A673 (cell line): ENCODE measurements at regions not wholly inside any gene's neighbourhood (a gene's known extent, or its start where the extent isn't known, plus 50 kb on each side); places are given as distances from the start of the nearest gene placed in this dataset.
"Not testable (repeated sequence)": the region's sequence is repeated elsewhere in the genome, so short reads cannot be mapped to it uniquely, and the experiment has no call there.

ENCODE experiments used
- BruUV-seq: library from RNA; stranded (reverse); fragments of 400-500 nt; replicated peaks from 2 replicates; lab custom pipeline; 2021; lab: Mats Ljungman, UMichigan
- CTCF ChIA-PET: fragments of 300-600 bp; sonication (Branson Sonifier 250); formaldehyde crosslinking; loops from one replicate; lab custom pipeline; 2022; ENCODE audit warnings: antibody characterized with exemption; lab: Charles Lee
- POLR2A ChIA-PET: fragments of 300-600 bp; sonication (Branson Sonifier 250); formaldehyde crosslinking; loops from one replicate; lab custom pipeline; 2022; ENCODE audit warnings: antibody characterized with exemption; ENCODE audit not compliant: low non-redundant PET; lab: Charles Lee
- DNase-seq: peaks from one replicate; pipeline ENCODE4 v3.0.0-alpha.2; 2015; ENCODE audit warnings: low spot score
- H3K27ac ChIP-seq: fragments of 200-600 bp; sonication (generic); 2 replicates; pipeline ENCODE4 v1.5.1; 2016; ENCODE audit warnings: mixed run types, low read depth, mild to moderate bottlenecking, mixed read lengths, antibody characterized with exemption, low read length; ENCODE audit not compliant: poor library complexity, severe bottlenecking
- H3K27me3 ChIP-seq: fragments of 200-600 bp; sonication (generic); replicated peaks from 2 replicates; pipeline ENCODE4 v1.6.1; 2017; ENCODE audit warnings: mixed run types, low read depth, mild to moderate bottlenecking, mixed read lengths, antibody characterized with exemption, low read length; ENCODE audit not compliant: insufficient read depth, poor library complexity
- H3K36me3 ChIP-seq: fragments of 200-600 bp; sonication (generic); 2 replicates; pipeline ENCODE4 v1.6.1; 2016; ENCODE audit warnings: mixed run types, mild to moderate bottlenecking, mixed read lengths, antibody characterized with exemption, low read length; ENCODE audit not compliant: insufficient read depth, poor library complexity, severe bottlenecking
- H3K4me1 ChIP-seq: fragments of 200-600 bp; sonication (generic); 2 replicates; pipeline ENCODE4 v1.6.1; 2017; ENCODE audit warnings: mixed run types, mild to moderate bottlenecking, mixed read lengths, antibody characterized with exemption, low read length; ENCODE audit not compliant: insufficient read depth, poor library complexity, severe bottlenecking
- H3K4me3 ChIP-seq: fragments of 200-600 bp; sonication (generic); 2 replicates; pipeline ENCODE4 v1.5.1; 2016; ENCODE audit warnings: low read depth, mixed run types, mild to moderate bottlenecking, mixed read lengths, low read length; ENCODE audit not compliant: poor library complexity, severe bottlenecking
- H3K9me3 ChIP-seq: fragments of 200-600 bp; sonication (generic); 2 replicates; pipeline ENCODE4 v1.6.1; 2016; ENCODE audit warnings: mixed run types, low read depth, mild to moderate bottlenecking, mixed read lengths, antibody characterized with exemption, low read length; ENCODE audit not compliant: poor library complexity, severe bottlenecking
- EZH2 ChIP-seq: fragments of 200-600 bp; sonication (generic); IDR thresholded peaks from 2 replicates; pipeline ENCODE4 v1.6.1; 2017; ENCODE audit warnings: borderline replicate concordance, low read depth, mild to moderate bottlenecking, mixed read lengths, antibody characterized with exemption, low read length; ENCODE audit not compliant: poor library complexity, severe bottlenecking
- intact Hi-C: fragments of 100-400 bp; cut with micrococcal nuclease; formaldehyde crosslinking; loops from one replicate; pipeline ENCODE4 v1.10.0; 2022; ENCODE audit not compliant: unreplicated experiment
- TF ChIP-seq, protein P1 (sequence below): fragments of 300-800, 200-600 bp; sonication (generic); conservative IDR thresholded peaks from 2 replicates; pipeline ENCODE4 v1.5.1; 2017; ENCODE audit warnings: low read depth, mild to moderate bottlenecking, antibody characterized with exemption, low read length, moderate library complexity, mixed read lengths

DNA sequence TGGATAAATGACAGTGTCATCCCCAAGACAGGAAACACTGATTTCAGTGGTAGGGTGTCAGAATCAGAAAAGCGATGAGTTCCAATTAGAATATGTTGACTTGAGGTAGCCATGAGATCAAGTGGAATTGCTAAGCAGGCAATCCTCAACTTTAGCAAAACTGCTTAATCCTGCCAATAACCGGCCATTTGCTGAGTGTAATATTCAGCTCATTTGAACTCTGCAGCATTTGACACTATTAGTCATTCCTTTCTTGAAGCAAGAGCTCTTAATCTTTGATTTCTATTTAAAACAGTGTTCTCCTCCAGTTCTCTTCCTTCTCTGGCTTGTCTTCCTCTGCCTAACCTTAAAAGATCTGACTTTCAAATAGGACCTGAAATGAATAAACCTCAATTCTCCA lies 68.7 kb upstream of the DCLK2 start:
- POLR2A ChIA-PET = no interaction called here
- intact Hi-C loops = no loop called here

DNA sequence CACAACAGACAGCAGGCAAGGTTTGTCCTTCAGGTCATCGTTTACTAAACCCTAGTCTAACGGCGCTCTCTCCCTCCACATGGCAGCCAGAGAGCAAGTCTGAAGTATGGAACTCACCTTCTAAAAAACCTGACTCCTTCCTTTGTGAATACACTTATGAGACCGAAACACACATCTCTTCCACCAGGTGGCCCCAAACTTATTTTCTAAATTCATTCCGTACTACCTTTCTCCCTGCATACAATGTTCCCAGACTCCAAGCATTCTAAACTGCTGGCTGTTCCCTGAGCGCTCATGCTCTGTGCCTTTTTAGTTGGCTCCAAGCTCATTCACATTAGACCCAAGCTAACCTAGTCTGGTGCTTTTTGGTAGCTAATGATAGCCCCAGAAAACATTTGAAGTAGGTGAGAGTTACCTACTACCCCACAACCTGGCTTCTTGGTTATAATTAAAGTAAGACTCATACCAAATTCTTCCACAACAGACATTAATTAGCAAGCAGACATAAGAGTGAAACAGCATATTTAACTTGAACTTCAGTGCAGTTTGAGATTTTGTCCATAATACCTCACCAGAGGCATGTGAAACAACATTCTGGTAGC lies 67.6 kb upstream of the DCLK2 start:
- peak; percentile 76 for DNase-seq
- Histone ChIP-seq H3K4me1 (peaks cover 12% of the 10 kb centered on the region), H3K27me3 (no peaks in the 10 kb centered on the region), H3K9me3 (no peaks in the 10 kb centered on the region), H3K36me3 (no peaks in the 10 kb centered on the region), H3K27ac (no peak overlapping the region), H3K4me3 (no peak overlapping the region)
- intact Hi-C loops = loop anchor here (2.0 kb wide), 2 partner anchors 206 to 232 kb away; no protein-coding TSS in a partner anchor
- CTCF ChIA-PET = interaction anchor here (1.0 to 1.3 kb wide), 3 partner anchors 199 to 232 kb away, joined by 3 to 6 read pairs (median 5); no protein-coding TSS in a partner anchor
- no TSS peak for BruUV-seq
- TF ChIP-seq, protein P1, sequence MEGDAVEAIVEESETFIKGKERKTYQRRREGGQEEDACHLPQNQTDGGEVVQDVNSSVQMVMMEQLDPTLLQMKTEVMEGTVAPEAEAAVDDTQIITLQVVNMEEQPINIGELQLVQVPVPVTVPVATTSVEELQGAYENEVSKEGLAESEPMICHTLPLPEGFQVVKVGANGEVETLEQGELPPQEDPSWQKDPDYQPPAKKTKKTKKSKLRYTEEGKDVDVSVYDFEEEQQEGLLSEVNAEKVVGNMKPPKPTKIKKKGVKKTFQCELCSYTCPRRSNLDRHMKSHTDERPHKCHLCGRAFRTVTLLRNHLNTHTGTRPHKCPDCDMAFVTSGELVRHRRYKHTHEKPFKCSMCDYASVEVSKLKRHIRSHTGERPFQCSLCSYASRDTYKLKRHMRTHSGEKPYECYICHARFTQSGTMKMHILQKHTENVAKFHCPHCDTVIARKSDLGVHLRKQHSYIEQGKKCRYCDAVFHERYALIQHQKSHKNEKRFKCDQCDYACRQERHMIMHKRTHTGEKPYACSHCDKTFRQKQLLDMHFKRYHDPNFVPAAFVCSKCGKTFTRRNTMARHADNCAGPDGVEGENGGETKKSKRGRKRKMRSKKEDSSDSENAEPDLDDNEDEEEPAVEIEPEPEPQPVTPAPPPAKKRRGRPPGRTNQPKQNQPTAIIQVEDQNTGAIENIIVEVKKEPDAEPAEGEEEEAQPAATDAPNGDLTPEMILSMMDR = peak; percentile 59
- no peak for TF ChIP-seq EZH2
- POLR2A ChIA-PET = no interaction called here

More for the DNA sequence above, 68.7 kb upstream of the DCLK2 start:
- no peak for TF ChIP-seq EZH2
- TF ChIP-seq, protein P1 = no peak
- BruUV-seq = no TSS peak
- no peak for DNase-seq
- CTCF ChIA-PET = interaction anchor here (0.6 to 0.7 kb wide), 2 partner anchors 66 to 234 kb away, joined by 3 to 6 read pairs; no protein-coding TSS in a partner anchor
- Histone ChIP-seq H3K27ac (no peak overlapping the region), H3K27me3 (no peaks in the 10 kb centered on the region), H3K9me3 (no peaks in the 10 kb centered on the region), H3K36me3 (no peaks in the 10 kb centered on the region), H3K4me1 (peaks cover 23% of the 10 kb centered on the region), H3K4me3 (no peak overlapping the region)

DNA sequence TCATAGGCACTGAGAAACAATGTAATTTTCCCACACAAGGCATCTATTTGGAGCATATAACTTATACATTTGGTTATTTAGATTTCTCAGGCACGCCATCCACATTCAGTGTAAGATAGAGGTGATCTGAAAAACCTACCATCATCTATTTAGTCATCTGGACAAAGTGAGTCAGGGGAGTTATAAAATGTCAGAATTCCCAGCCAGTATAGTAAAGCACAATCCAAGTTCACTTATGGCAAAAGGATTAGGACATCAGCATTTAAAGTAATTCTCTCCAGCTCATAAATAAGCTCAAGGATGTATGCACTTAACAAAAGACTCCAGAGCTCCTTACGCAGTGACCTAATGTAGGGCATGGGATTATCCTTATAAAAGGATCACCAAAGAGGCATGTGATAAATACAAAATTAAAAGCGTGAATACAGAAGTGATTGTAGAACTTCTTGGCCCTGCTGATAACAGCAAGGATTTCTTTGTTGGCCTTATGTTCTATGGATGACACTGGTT lies 65.3 kb upstream of the DCLK2 start:
- ChIA-PET CTCF (interaction anchor here (0.8 kb wide), 1 partner anchor 197 kb away, joined by 3 read pairs; no protein-coding TSS in a partner anchor), POLR2A (no interaction called here)
- Histone ChIP-seq H3K9me3 (no peaks in the 10 kb centered on the region), H3K27me3 (no peaks in the 10 kb centered on the region), H3K4me3 (no peak overlapping the region), H3K36me3 (no peaks in the 10 kb centered on the region), H3K27ac (no peak overlapping the region), H3K4me1 (peaks cover 3% of the 10 kb centered on the region)
- BruUV-seq = no TSS peak
- intact Hi-C loops = no loop called here
- no peak for TF ChIP-seq EZH2
- TF ChIP-seq, protein P1 = no peak
- no peak for DNase-seq

DNA sequence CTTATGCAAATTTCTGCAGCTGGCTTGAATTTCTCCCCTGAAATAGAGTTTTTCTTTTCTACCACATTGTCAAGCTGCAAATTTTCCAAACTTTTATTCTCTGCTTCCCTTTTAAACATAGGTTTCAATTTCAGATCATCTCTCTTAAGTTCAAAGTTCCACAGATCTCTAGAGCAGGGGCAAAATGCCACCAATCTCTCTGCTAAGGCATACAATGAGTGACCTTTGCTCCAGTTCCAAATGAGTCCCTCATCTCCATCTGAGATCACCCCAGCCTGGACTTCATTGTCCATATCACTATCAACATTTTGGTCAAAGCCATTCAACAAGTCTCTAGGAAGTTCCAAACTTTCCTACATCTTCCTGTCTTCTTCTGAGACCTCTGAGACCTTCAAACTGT lies 62.3 kb upstream of the DCLK2 start:
- BruUV-seq, intact Hi-C loops, H3K4me1 ChIP-seq, H3K27ac ChIP-seq, CTCF ChIA-PET, H3K4me3 ChIP-seq, POLR2A ChIA-PET, H3K36me3 ChIP-seq, DNase-seq, H3K9me3 ChIP-seq, H3K27me3 ChIP-seq: not testable (repeated sequence)

DNA sequence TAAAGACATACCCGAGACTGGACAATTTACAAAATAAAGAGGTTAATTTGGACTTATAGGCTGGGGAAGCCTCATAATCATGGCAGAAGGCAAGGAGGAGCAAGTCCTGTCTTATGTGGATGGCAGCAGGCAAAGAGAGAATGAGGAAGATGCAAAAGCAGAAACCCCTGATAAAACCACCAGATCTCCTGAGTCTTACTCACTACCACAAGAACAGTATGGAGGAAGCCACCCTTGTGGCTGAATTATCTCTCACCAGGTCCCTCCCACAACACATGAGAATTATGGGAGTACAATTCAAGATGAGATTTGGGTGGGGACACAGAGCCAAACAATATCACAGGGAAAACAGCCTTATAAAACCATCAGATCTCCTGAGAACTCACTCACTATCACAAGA lies 61.6 kb upstream of the DCLK2 start:
- CTCF ChIA-PET, DNase-seq, intact Hi-C loops, BruUV-seq, H3K36me3 ChIP-seq, H3K4me3 ChIP-seq, H3K27ac ChIP-seq, H3K9me3 ChIP-seq, POLR2A ChIA-PET, H3K4me1 ChIP-seq, H3K27me3 ChIP-seq: not testable (repeated sequence)
